Ovary (tissue), 7 donors: ENCODE measurements at regions not wholly inside any gene's neighbourhood (a gene's known extent, or its start where the extent isn't known, plus 50 kb on each side); places are given as distances from the start of the nearest gene placed in this dataset.

Experiments
- DNase-seq, 5 donors: peaks; one replicate each; pipeline ENCODE4 v3.0.0-alpha.2; 2019 to 2020
- H3K27ac ChIP-seq, 2 donors: fragments of 200-600 bp; one replicate each; pipeline versions ENCODE4 v1.5.1 to v1.8.0; 2019 to 2022
- H3K27me3 ChIP-seq: fragments of 200-600 bp; one replicate; pipeline ENCODE4 v1.8.0; 2022
- H3K36me3 ChIP-seq: fragments of 200-600 bp; sonication (generic); one replicate; pipeline ENCODE4 v1.5.1; 2019
- H3K4me1 ChIP-seq: one replicate; pipeline ENCODE4 v1.8.1; 2013; ENCODE audit warnings: mild to moderate bottlenecking, moderate library complexity; ENCODE audit not compliant: insufficient read depth
- H3K4me3 ChIP-seq: fragments of 200-600 bp; sonication (generic); one replicate; pipeline ENCODE4 v1.5.1; 2017
- H3K9me3 ChIP-seq, 2 donors: fragments of 200-600 bp in 1 of 2; sonication (generic) in 1 of 2; one replicate each; pipeline versions ENCODE4 v1.5.1 to v1.8.1; 2013 to 2019; ENCODE audit warnings: mild to moderate bottlenecking in 1 of 2, moderate library complexity in 1 of 2
- CTCF ChIP-seq, 3 donors: fragments of 450-650 bp in 2 of 3; fragments of 200-600 bp in 1 of 3; IDR thresholded peaks; one replicate each; pipeline versions ENCODE4 v1.5.1 to v1.8.0; 2016 to 2022; ENCODE audit warnings: antibody characterized with exemption in 3 of 3, mild to moderate bottlenecking in 1 of 3
- EP300 ChIP-seq: sonication (generic); formaldehyde crosslinking; IDR thresholded peaks from one replicate; pipeline ENCODE4 v1.6.1; 2017; ENCODE audit warnings: antibody characterized with exemption
- POLR2A ChIP-seq: fragments of 450-650 bp; IDR thresholded peaks from one replicate; pipeline ENCODE4 v1.6.1; 2017; ENCODE audit warnings: antibody characterized with exemption, mild to moderate bottlenecking, moderate library complexity
- WGBS, 3 donors: extraction: QIAGEN DNeasy Blood & Tissue Kit in 1 of 3; methylation state at CpG; one replicate each; pipeline versions ENCODE4 v1.1.5 to v1.1.7; 2013 to 2017; 5-methylcytosine and 5-hydroxymethylcytosine counted together
- intact Hi-C, 4 donors: fragments of 100-400 bp; cut with DNase I; formaldehyde crosslinking; loops; one replicate each; pipeline versions ENCODE4 v1.11.0 to v1.15.1; 2022 to 2023
- donor health status: DM: no; HTN: no; CAD: no; lungs with moderate emphysema.
- donor health status: DM: no; HTN: no; CAD: no.
- donor health status: Bipolar disorder and iron deficiency.
- donor health status: DM: no; HTN: no; CAD: no.
- donor health status: DM: yes; HTN: yes; CAD: no.

GRCh38 chr5:89042746-89043145 lies 159.8 kb upstream of the MEF2C start:
- TF ChIP-seq POLR2A (no peak), EP300 (no peak), CTCF (IDR thresholded peaks at IDR 0.05) (no peak)
- Histone ChIP-seq H3K27ac (no peak overlapping the region), H3K4me3 (no peak overlapping the region), H3K4me1 (peaks cover 2% of the 10 kb centered on the region), H3K36me3 (no peaks in the 10 kb centered on the region), H3K27me3 (no peaks in the 10 kb centered on the region), H3K9me3 (no peaks in the 10 kb centered on the region)
- intact Hi-C loops = no loop called here
- 83 to 87% (median 86%) methylated on average over 2 of the region's 2 CpGs for WGBS, 3 donors
- no peak for DNase-seq

GRCh38 chr5:89041976-89042375 lies 159.0 kb upstream of the MEF2C start:
- TF ChIP-seq CTCF (IDR thresholded peaks at IDR 0.05) (no peak), EP300 (no peak), POLR2A (no peak)
- DNase-seq = no peak
- H3K4me3 ChIP-seq = no peak overlapping the region
- no peaks in the 10 kb centered on the region for H3K9me3 ChIP-seq
- no peaks in the 10 kb centered on the region for H3K27me3 ChIP-seq
- no peak overlapping the region for H3K27ac ChIP-seq
- H3K36me3 ChIP-seq = no peaks in the 10 kb centered on the region
- intact Hi-C loops = no loop called here
- H3K4me1 ChIP-seq = peaks cover 6% of the 10 kb centered on the region
- 94 to 97% (median 97%) methylated on average over 3 of the region's 3 CpGs for WGBS, 3 donors

GRCh38 chr5:89041249-89041779 lies 158.3 kb upstream of the MEF2C start:
- intact Hi-C loops = no loop called here
- H3K27me3 ChIP-seq = no peaks in the 10 kb centered on the region
- no peaks in the 10 kb centered on the region for H3K9me3 ChIP-seq
- no peaks in the 10 kb centered on the region for H3K36me3 ChIP-seq
- H3K27ac ChIP-seq = no peak overlapping the region
- WGBS, 3 donors = 65 to 77% (median 70%) methylated on average over 3 of the region's 3 CpGs
- no peak overlapping the region for H3K4me3 ChIP-seq
- peaks cover 7% of the 10 kb centered on the region for H3K4me1 ChIP-seq
- DNase-seq = no peak
- TF ChIP-seq EP300 = no peak
- TF ChIP-seq CTCF (IDR thresholded peaks at IDR 0.05) = no peak
- no peak for TF ChIP-seq POLR2A

- Histone ChIP-seq H3K4me1 (peaks cover 10% of the 10 kb centered on the region), H3K27ac (peak overlapping the region in 1 of 2 donors; percentile 38), H3K9me3 (no peaks in the 10 kb centered on the region), H3K27me3 (no peaks in the 10 kb centered on the region), H3K36me3 (no peaks in the 10 kb centered on the region), H3K4me3 (no peak overlapping the region)
- TF ChIP-seq EP300 (no peak), CTCF (IDR thresholded peaks at IDR 0.05) (no peak), POLR2A (no peak)
- peak in 1 of 5 donors; percentile 10 for DNase-seq
- WGBS, 3 donors = 43 to 47% (median 46%) methylated on average over 8 of the region's 8 CpGs
- intact Hi-C loops = no loop called here
Measured at GRCh38 chr5:89036704-89037489, 153.9 kb upstream of the MEF2C start.
